Stomach smooth muscle (tissue), 2 donors: ENCODE measurements at regions not wholly inside any gene's neighbourhood (a gene's known extent, or its start where the extent isn't known, plus 50 kb on each side); places are given as distances from the start of the nearest gene placed in this dataset.

Experiments used
- H3K27ac ChIP-seq: one replicate; pipeline ENCODE4 v1.7.0; 2013; ENCODE audit warnings: mild to moderate bottlenecking, low read length, inconsistent platforms
- H3K27me3 ChIP-seq, 2 donors: one replicate each; pipeline ENCODE4 v1.7.0; 2013; ENCODE audit warnings: low read length in 2 of 2; ENCODE audit not compliant: insufficient read depth in 2 of 2, control insufficient read depth in 1 of 2
- H3K36me3 ChIP-seq, 2 donors: one replicate each; pipeline ENCODE4 v1.7.0; 2013; ENCODE audit warnings: low read length in 2 of 2; ENCODE audit not compliant: control insufficient read depth in 2 of 2, insufficient read depth in 2 of 2
- H3K4me1 ChIP-seq: one replicate; pipeline ENCODE4 v1.7.0; 2013; ENCODE audit warnings: low read length; ENCODE audit not compliant: control insufficient read depth, insufficient read depth
- H3K4me3 ChIP-seq, 2 donors: one replicate each; pipeline ENCODE4 v1.7.0; 2013; ENCODE audit warnings: low read length in 2 of 2
- H3K9ac ChIP-seq, 2 donors: one replicate each; pipeline ENCODE4 v1.7.0; 2013; ENCODE audit warnings: low read length in 2 of 2, mild to moderate bottlenecking in 1 of 2
- H3K9me3 ChIP-seq, 2 donors: one replicate each; pipeline ENCODE4 v1.7.0; 2013; ENCODE audit warnings: low read length in 2 of 2; ENCODE audit not compliant: control insufficient read depth in 2 of 2
- donor health status: healthy.
- donor health status: Pancreatic carcinoma.

DNA sequence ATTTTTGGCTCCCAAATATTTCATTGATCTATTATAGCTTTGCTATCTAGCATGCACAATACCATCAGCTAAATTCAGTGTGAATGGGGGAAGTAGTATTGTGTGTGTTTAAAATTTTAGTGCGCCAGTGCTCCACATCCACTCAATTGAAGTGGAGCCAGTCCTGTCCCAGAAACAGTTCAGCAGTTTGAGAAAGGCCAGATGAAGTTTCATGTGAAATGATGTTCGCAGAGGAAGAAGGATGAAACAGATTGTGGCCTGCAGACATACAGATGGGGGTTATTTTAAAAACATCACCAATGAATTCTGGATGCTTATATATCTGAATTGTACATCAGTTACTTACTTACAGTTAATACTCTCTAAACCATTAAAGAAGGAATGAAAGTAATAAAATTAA is 129.4 kb downstream of the SPRY2 start:
- Histone ChIP-seq H3K27ac (no peak overlapping the region), H3K9me3 (no peaks in the 10 kb centered on the region), H3K27me3 (no peaks in the 10 kb centered on the region), H3K4me1 (no peaks in the 10 kb centered on the region), H3K4me3 (no peak overlapping the region), H3K9ac (no peak overlapping the region), H3K36me3 (no peaks in the 10 kb centered on the region)

GRCh38 chr13:80204642-80205041 is 136.3 kb downstream of the SPRY2 start:
- no peak overlapping the region for H3K27ac ChIP-seq
- no peaks in the 10 kb centered on the region for H3K9me3 ChIP-seq
- H3K4me3 ChIP-seq: no peak overlapping the region
- no peak overlapping the region for H3K9ac ChIP-seq
- no peaks in the 10 kb centered on the region for H3K36me3 ChIP-seq
- no peaks in the 10 kb centered on the region for H3K4me1 ChIP-seq
- no peaks in the 10 kb centered on the region for H3K27me3 ChIP-seq

- Histone ChIP-seq H3K27me3 (no peaks in the 10 kb centered on the region), H3K4me1 (no peaks in the 10 kb centered on the region), H3K9me3 (no peaks in the 10 kb centered on the region), H3K27ac (no peak overlapping the region), H3K9ac (no peak overlapping the region), H3K4me3 (no peak overlapping the region), H3K36me3 (no peaks in the 10 kb centered on the region)
These were observed 137.4 kb downstream of the SPRY2 start for GRCh38 chr13:80203496-80203895.

GRCh38 chr13:80201694-80202468 is 139.0 kb downstream of the SPRY2 start:
- no peaks in the 10 kb centered on the region for H3K27me3 ChIP-seq
- H3K9me3 ChIP-seq: no peaks in the 10 kb centered on the region
- H3K4me1 ChIP-seq: no peaks in the 10 kb centered on the region
- no peak overlapping the region for H3K27ac ChIP-seq
- H3K9ac ChIP-seq: no peak overlapping the region
- H3K36me3 ChIP-seq: no peaks in the 10 kb centered on the region
- H3K4me3 ChIP-seq: no peak overlapping the region

- Histone ChIP-seq H3K4me1 (no peaks in the 10 kb centered on the region), H3K9ac (no peak overlapping the region), H3K9me3 (no peaks in the 10 kb centered on the region), H3K4me3 (no peak overlapping the region), H3K27me3 (no peaks in the 10 kb centered on the region), H3K36me3 (no peaks in the 10 kb centered on the region), H3K27ac (no peak overlapping the region)
These were observed 141.2 kb downstream of the SPRY2 start for GRCh38 chr13:80199585-80200292.

- H3K27ac ChIP-seq: no peak overlapping the region
- H3K27me3 ChIP-seq: no peaks in the 10 kb centered on the region
- H3K9me3 ChIP-seq: no peaks in the 10 kb centered on the region
- H3K9ac ChIP-seq: no peak overlapping the region
- H3K4me1 ChIP-seq: no peaks in the 10 kb centered on the region
- no peaks in the 10 kb centered on the region for H3K36me3 ChIP-seq
- H3K4me3 ChIP-seq: no peak overlapping the region
These were observed 141.9 kb downstream of the SPRY2 start for GRCh38 chr13:80199067-80199466.

- no peak overlapping the region for H3K27ac ChIP-seq
- H3K36me3 ChIP-seq: no peaks in the 10 kb centered on the region
- H3K4me1 ChIP-seq: no peaks in the 10 kb centered on the region
- H3K9me3 ChIP-seq: no peaks in the 10 kb centered on the region
- H3K4me3 ChIP-seq: no peak overlapping the region
- no peaks in the 10 kb centered on the region for H3K27me3 ChIP-seq
- no peak overlapping the region for H3K9ac ChIP-seq
These were observed 144.2 kb downstream of the SPRY2 start for GRCh38 chr13:80196756-80197155.

DNA sequence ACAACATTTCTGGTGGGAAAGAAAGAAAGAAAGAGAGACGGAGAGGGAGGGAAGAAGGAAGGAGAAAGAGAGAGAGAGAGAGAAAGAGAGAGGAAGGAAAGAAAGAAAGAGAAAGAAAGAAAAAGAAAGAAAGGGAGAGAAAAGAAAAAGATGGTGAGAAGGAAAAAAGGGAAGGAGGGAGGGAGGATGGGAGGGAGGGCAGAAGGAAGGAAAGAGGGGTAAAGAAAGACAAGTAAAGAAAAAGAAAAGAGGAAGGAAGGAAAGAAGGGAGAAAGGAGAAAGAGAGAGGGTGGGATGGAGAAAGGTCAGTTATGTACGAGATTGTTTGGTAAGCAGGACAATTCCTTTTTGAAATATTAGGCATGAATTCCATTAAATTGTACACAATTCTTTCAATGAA is 145.3 kb downstream of the SPRY2 start:
- Histone ChIP-seq H3K9ac (no peak overlapping the region), H3K27ac (no peak overlapping the region), H3K4me1 (no peaks in the 10 kb centered on the region), H3K27me3 (no peaks in the 10 kb centered on the region), H3K36me3 (no peaks in the 10 kb centered on the region), H3K4me3 (no peak overlapping the region), H3K9me3 (no peaks in the 10 kb centered on the region)

DNA sequence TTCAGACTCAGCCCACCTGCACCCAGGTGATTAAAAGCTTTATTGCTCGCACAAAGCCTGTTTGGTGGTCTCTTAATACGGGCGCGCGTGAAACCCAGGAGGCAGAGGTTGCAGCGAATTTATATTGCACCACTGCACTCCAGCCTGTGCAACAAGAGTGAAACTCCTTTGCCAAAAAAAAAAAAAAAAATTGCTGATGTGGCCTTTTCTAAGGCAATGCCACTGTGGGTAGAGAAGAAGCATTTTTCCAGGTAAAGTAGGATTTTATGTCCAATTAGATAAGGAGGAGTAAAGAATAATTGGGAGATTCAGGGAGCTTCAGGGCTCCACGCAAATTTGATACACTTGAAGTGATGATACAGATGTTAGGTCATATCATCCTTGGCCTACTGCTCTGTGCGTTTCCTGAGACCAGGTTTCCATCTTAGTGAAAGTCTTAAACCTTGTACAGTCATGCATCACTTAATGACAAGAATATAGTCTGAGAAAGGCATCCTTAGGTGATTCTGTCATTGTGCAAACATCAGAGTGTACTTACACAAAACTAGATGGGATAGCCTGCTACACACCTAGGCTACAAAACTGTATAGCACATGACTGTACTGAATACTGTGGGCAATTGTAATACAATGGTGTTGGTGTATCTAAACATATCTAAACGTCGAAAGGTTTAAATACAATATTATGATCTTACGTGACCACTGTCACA is 150.9 kb downstream of the SPRY2 start:
- H3K9me3 ChIP-seq: no peaks in the 10 kb centered on the region
- no peak overlapping the region for H3K9ac ChIP-seq
- no peaks in the 10 kb centered on the region for H3K36me3 ChIP-seq
- H3K4me3 ChIP-seq: no peak overlapping the region
- H3K27me3 ChIP-seq: no peaks in the 10 kb centered on the region
- no peak overlapping the region for H3K27ac ChIP-seq
- H3K4me1 ChIP-seq: no peaks in the 10 kb centered on the region

DNA sequence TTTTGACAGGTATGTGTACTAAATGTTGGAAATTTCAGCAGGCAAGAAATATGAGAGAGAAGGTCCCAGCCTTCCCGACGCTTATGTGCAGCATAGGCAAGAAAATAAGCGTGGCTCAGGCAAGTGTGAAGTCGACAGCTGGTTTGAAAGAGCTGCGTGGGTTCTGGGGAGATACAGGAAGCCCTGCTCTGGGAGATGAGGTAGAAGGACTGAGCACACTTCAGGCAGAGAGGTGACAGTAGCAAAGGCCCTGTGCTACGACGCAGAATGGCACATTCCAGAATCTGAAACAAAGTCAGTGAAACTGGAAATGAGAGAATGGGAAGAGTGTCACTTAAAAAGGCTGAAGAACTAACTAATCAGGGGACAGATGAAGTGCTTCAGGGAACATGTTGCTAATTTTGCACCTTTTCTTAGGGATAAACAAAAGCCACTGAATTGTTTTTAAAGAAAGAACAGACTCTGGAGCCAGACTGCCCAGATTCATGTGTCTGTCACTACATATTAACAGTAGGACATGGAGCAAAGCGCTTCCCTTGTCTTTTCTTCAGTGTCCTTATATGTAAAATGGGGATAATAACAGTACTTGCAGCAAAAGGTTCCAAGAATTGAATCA is 160.1 kb downstream of the SPRY2 start:
- Histone ChIP-seq H3K9me3 (no peaks in the 10 kb centered on the region), H3K27ac (no peak overlapping the region), H3K36me3 (no peaks in the 10 kb centered on the region), H3K27me3 (no peaks in the 10 kb centered on the region), H3K4me3 (no peak overlapping the region), H3K4me1 (no peaks in the 10 kb centered on the region), H3K9ac (no peak overlapping the region)
